Testis (tissue), 2 donors: ENCODE measurements at regions not wholly inside any gene's neighbourhood (a gene's known extent, or its start where the extent isn't known, plus 50 kb on each side); places are given as distances from the start of the nearest gene placed in this dataset.

Experiments used
- DNase-seq: peaks from one replicate; pipeline ENCODE4 v3.0.0-alpha.2; 2019
- H3K27ac ChIP-seq, 2 donors: fragments of 200-600 bp; sonication (generic); one replicate each; pipeline ENCODE4 v1.5.1; 2019
- H3K27me3 ChIP-seq: fragments of 200-600 bp; sonication (generic); one replicate; pipeline ENCODE4 v1.5.1; 2019
- H3K36me3 ChIP-seq: fragments of 200-600 bp; sonication (generic); one replicate; pipeline ENCODE4 v1.5.1; 2017; ENCODE audit warnings: low read depth; ENCODE audit errors: missing control alignments
- H3K4me1 ChIP-seq: fragments of 200-600 bp; sonication (generic); one replicate; pipeline ENCODE4 v1.5.1; 2019
- H3K4me3 ChIP-seq, 2 donors: fragments of 200-600 bp; sonication (generic); one replicate each; pipeline ENCODE4 v1.5.1; 2017 to 2019
- H3K9me3 ChIP-seq: fragments of 200-600 bp; sonication (generic); one replicate; pipeline ENCODE4 v1.5.1; 2017
- CTCF ChIP-seq, 3 experiments: fragments of 450-650 bp in 2 of 3; fragments of 200-600 bp in 1 of 3; sonication (generic) in 1 of 3; IDR thresholded peaks; one replicate each; pipeline ENCODE4 v1.5.1; 2016 to 2019; ENCODE audit warnings: antibody characterized with exemption in 3 of 3, mild to moderate bottlenecking in 2 of 3, moderate library complexity in 1 of 3
- POLR2A ChIP-seq: fragments of 450-650 bp; IDR thresholded peaks from one replicate; pipeline ENCODE4 v1.6.1; 2017; ENCODE audit warnings: antibody characterized with exemption, mild to moderate bottlenecking, moderate library complexity
- WGBS, 2 donors: methylation state at CpG; one replicate each; pipeline ENCODE4 v1.1.5; 2018; 5-methylcytosine and 5-hydroxymethylcytosine counted together
- intact Hi-C: fragments of 100-400 bp; cut with DNase I; formaldehyde crosslinking; loops from one replicate; pipeline ENCODE4 v1.15.1; 2023; ENCODE audit warnings: low total_unique reads

GRCh38 chr10:129339841-129340240 is 127.2 kb upstream of the MGMT start:
- H3K4me3 ChIP-seq = no peak overlapping the region
- TF ChIP-seq CTCF (IDR thresholded peaks at IDR 0.05) = no peak
- TF ChIP-seq POLR2A = no peak
- 94 to 95% methylated on average over 4 of the region's 4 CpGs for WGBS, 2 donors
- H3K36me3 ChIP-seq = no peaks in the 10 kb centered on the region
- no peak for DNase-seq
- H3K4me1 ChIP-seq = no peaks in the 10 kb centered on the region
- intact Hi-C loops = no loop called here
- H3K27me3 ChIP-seq = no peaks in the 10 kb centered on the region
- no peaks in the 10 kb centered on the region for H3K9me3 ChIP-seq
- no peak overlapping the region for H3K27ac ChIP-seq

DNA sequence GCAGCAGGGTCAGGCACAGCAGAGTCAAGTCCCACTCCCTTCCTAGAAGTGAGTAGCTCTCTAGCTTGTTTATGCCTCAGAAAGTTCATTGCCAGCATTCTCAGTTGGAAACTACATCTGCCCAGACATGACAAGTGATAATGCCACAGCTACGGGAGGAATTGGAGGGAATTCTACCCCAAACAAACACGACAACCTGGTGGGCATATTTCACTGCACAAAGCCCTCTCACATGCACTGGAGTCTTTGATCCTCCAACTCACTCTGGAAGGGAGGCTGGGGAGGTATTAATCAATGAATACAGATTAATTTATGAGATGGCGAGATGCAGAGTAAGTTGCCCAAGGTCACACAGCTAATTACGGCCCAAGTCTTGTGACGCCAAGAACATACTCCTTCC is 126.0 kb upstream of the MGMT start:
- H3K9me3 ChIP-seq = no peaks in the 10 kb centered on the region
- 60 to 71% methylated on average over 5 of the region's 5 CpGs for WGBS, 2 donors
- intact Hi-C loops = no loop called here

DNA sequence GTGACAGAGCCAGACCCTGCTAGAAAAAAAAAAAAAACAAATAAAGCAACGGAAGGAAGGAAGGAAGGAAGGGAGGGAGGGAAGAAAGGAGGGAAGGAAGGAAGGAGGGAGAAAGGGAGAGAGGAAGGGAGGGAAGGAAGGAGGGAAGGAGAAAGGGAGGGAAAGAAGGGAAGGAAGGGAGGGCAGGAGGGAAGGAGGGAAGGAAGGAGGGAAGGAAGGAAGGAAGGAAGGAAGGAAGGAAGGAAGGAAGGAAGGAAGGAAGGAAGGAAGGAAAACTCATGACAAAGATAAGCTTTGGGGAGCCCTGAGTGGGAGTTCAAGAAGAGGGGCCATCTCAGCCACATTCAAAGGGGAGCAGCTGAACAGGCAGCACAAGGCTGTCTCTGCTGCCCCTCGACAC is 124.7 kb upstream of the MGMT start:
- DNase-seq = no peak
- TF ChIP-seq POLR2A (no peak), CTCF (IDR thresholded peaks at IDR 0.05) (no peak)
- Histone ChIP-seq H3K4me1 (no peaks in the 10 kb centered on the region), H3K27me3 (no peaks in the 10 kb centered on the region), H3K9me3 (no peaks in the 10 kb centered on the region), H3K36me3 (no peaks in the 10 kb centered on the region), H3K27ac (no peak overlapping the region), H3K4me3 (no peak overlapping the region)
- intact Hi-C loops = no loop called here
- 76 to 81% methylated on average over 2 of the region's 2 CpGs for WGBS, 2 donors

More for the DNA sequence above, 126.0 kb upstream of the MGMT start:
- no peak for DNase-seq
- no peaks in the 10 kb centered on the region for H3K36me3 ChIP-seq
- no peak overlapping the region for H3K4me3 ChIP-seq
- TF ChIP-seq CTCF (IDR thresholded peaks at IDR 0.05) (no peak), POLR2A (no peak)
- no peak overlapping the region for H3K27ac ChIP-seq
- H3K4me1 ChIP-seq = no peaks in the 10 kb centered on the region
- no peaks in the 10 kb centered on the region for H3K27me3 ChIP-seq

DNA sequence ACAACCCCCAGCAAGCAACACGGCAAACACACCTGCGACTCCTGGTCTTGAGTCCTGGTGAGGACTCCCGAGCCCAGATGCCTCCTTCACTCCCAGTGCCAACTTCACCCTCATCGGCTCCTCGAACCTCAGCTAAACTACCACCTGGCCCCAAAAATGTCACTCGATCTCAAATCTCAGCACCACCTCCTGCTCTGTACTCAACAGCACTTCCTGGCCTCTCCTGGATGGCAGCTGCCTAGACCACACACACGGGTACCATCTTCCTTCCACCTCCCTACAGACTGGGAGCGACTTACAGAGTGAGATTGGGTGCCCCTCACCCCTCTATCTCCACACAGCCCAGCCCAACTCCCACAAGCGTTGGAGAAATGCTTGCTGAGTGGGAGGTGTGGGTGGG is 123.9 kb upstream of the MGMT start:
- Histone ChIP-seq H3K4me1 (no peaks in the 10 kb centered on the region), H3K27me3 (no peaks in the 10 kb centered on the region), H3K36me3 (no peaks in the 10 kb centered on the region), H3K27ac (no peak overlapping the region), H3K9me3 (no peaks in the 10 kb centered on the region), H3K4me3 (no peak overlapping the region)
- no peak for DNase-seq
- TF ChIP-seq CTCF (IDR thresholded peaks at IDR 0.05) (no peak), POLR2A (no peak)
- intact Hi-C loops = no loop called here
- 93 to 95% methylated on average over 9 of the region's 9 CpGs for WGBS, 2 donors

- H3K36me3 ChIP-seq = no peaks in the 10 kb centered on the region
- intact Hi-C loops = no loop called here
- H3K4me1 ChIP-seq = no peaks in the 10 kb centered on the region
- no peaks in the 10 kb centered on the region for H3K27me3 ChIP-seq
- no peak for DNase-seq
- no peak overlapping the region for H3K4me3 ChIP-seq
- TF ChIP-seq CTCF (IDR thresholded peaks at IDR 0.05) = no peak
- TF ChIP-seq POLR2A = no peak
- WGBS, 2 donors = 89 to 91% methylated on average over 15 of the region's 15 CpGs
- H3K27ac ChIP-seq = no peak overlapping the region
- no peaks in the 10 kb centered on the region for H3K9me3 ChIP-seq
Measured at GRCh38 chr10:129344103-129344502, 122.9 kb upstream of the MGMT start.
